Spleen (tissue), 7 donors: ENCODE measurements at regions not wholly inside any gene's neighbourhood (a gene's known extent, or its start where the extent isn't known, plus 50 kb on each side); places are given as distances from the start of the nearest gene placed in this dataset.

Experiments
- POLR2A ChIP-seq, 3 donors: fragments of 450-650 bp; IDR thresholded peaks; one replicate each; pipeline ENCODE4 v1.5.1; 2017; ENCODE audit warnings: antibody characterized with exemption in 3 of 3, mild to moderate bottlenecking in 1 of 3
- POLR2AphosphoS5 ChIP-seq, 3 donors: sonication (generic); formaldehyde crosslinking; IDR thresholded peaks; one replicate each; pipeline ENCODE4 v1.5.1; 2017; ENCODE audit warnings: antibody characterized with exemption in 3 of 3
- TF ChIP-seq, protein P1 (sequence below), 11 experiments: fragments of 200-600 bp in 7 of 11; fragments of 450-650 bp in 4 of 11; sonication (generic) in 4 of 11; IDR thresholded peaks in 8 of 11; conservative IDR thresholded peaks in 3 of 11; 1 replicate in 7 of 11; 2 replicates in 4 of 11; pipeline versions ENCODE4 v1.4.0 to v1.8.0; 2016 to 2021; ENCODE audit warnings: antibody characterized with exemption in 11 of 11, inconsistent platforms in 4 of 11, mild to moderate bottlenecking in 1 of 11
- donor health status: DM: no; HTN: no; CAD: no; lungs with moderate emphysema.
- donor health status: DM: no; HTN: no; CAD: no.
- donor health status: DM: no; HTN: no; CAD: no.

DNA sequence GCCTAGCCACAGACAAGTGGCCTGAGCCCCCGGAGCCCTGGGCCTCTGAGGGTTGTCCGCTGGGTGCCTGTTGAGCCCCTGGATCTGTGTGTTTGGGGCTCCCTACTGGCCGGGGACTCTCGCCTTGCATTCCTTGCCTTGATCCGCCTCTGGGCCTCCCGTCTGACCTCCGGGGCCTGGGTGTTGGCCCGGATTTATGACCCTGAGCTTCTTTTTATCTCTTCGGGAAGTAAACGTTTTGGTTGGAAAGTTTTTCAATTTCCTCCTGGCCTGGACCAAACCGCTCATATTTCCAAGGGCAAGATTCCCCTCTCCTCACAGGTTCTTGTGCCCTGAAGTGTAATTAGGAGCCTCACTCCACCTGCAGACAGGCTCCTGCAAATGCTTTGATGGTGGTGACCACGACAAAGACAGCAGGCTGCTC is 69.3 kb upstream of the EGFLAM start:
- TF ChIP-seq POLR2AphosphoS5 (IDR thresholded peaks at IDR 0.05) (no peak), POLR2A (IDR thresholded peaks at IDR 0.05) (no peak)
- TF ChIP-seq, protein P1, sequence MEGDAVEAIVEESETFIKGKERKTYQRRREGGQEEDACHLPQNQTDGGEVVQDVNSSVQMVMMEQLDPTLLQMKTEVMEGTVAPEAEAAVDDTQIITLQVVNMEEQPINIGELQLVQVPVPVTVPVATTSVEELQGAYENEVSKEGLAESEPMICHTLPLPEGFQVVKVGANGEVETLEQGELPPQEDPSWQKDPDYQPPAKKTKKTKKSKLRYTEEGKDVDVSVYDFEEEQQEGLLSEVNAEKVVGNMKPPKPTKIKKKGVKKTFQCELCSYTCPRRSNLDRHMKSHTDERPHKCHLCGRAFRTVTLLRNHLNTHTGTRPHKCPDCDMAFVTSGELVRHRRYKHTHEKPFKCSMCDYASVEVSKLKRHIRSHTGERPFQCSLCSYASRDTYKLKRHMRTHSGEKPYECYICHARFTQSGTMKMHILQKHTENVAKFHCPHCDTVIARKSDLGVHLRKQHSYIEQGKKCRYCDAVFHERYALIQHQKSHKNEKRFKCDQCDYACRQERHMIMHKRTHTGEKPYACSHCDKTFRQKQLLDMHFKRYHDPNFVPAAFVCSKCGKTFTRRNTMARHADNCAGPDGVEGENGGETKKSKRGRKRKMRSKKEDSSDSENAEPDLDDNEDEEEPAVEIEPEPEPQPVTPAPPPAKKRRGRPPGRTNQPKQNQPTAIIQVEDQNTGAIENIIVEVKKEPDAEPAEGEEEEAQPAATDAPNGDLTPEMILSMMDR (IDR thresholded peaks at IDR 0.05 in 8 of 11, conservative IDR thresholded peaks at IDR 0.05 in 3 of 11): no peak
